Coronary artery (tissue), 2 donors: ENCODE measurements at regions not wholly inside any gene's neighbourhood (a gene's known extent, or its start where the extent isn't known, plus 50 kb on each side); places are given as distances from the start of the nearest gene placed in this dataset.

Experiments
- DNase-seq: peaks from one replicate; pipeline ENCODE4 v3.0.0-alpha.2; 2017; ENCODE audit warnings: low spot score
- H3K27ac ChIP-seq, 2 donors: fragments of 200-600 bp; sonication (generic); one replicate each; pipeline ENCODE4 v1.5.1; 2016 to 2019
- H3K4me3 ChIP-seq: fragments of 200-600 bp; sonication (generic); 2 replicates; pipeline ENCODE4 v1.5.1; 2016; ENCODE audit warnings: mild to moderate bottlenecking, moderate library complexity
- CTCF ChIP-seq: fragments of 200-600 bp; sonication (generic); IDR thresholded peaks from one replicate; pipeline ENCODE4 v1.5.1; 2019; ENCODE audit warnings: antibody characterized with exemption

DNA sequence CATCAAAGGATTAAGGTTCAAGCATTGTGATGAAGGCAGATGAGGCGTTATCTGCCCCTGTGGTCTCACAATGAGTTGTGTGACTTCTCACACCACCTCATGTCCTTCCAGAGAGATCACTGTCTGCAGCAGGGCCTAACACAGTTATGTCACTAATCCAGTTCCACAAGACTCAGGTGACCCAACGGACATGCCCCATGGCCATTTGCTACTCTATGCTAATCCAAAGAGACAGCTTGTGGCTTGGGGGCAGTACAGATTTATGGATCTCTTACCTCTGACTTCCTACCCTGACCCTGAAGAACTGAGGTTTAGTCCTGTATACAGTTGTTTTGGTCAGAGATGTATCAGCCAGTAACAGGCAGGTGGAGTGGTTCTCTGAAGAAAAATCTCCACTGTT, 147.1 kb downstream of the GLUL start:
- TF ChIP-seq CTCF: no peak
- H3K27ac ChIP-seq: no peak overlapping the region
- no peak for DNase-seq
- no peak overlapping the region for H3K4me3 ChIP-seq

DNA sequence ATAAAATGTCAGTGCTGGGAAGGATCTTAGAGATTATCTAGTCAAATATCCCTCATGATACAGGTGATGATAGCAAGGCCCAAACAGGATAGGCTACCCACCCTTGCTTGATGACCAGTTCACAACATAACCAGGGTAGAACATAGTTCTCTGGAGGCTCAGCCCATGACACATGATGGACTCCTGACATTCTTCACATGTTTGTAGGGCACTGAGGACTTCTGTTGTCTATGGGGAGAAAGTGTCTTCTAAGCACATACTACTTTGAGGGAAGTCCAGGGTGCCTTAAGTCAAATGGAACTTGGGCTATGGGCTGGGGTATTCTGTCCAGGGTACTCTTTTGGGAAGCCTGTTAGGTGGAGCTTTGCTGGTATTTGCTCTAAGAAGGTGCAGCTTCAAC, 148.9 kb downstream of the GLUL start:
- Histone ChIP-seq H3K4me3 (no peak overlapping the region), H3K27ac (no peak overlapping the region)
- DNase-seq: no peak
- TF ChIP-seq CTCF: no peak

GRCh38 chr1:182240085-182240484, 151.5 kb downstream of the GLUL start:
- no peak for DNase-seq
- no peak overlapping the region for H3K27ac ChIP-seq
- no peak for TF ChIP-seq CTCF
- H3K4me3 ChIP-seq: no peak overlapping the region

GRCh38 chr1:182238421-182238820, 153.2 kb downstream of the GLUL start:
- no peak for TF ChIP-seq CTCF
- no peak overlapping the region for H3K27ac ChIP-seq
- no peak for DNase-seq
- H3K4me3 ChIP-seq: no peak overlapping the region

DNA sequence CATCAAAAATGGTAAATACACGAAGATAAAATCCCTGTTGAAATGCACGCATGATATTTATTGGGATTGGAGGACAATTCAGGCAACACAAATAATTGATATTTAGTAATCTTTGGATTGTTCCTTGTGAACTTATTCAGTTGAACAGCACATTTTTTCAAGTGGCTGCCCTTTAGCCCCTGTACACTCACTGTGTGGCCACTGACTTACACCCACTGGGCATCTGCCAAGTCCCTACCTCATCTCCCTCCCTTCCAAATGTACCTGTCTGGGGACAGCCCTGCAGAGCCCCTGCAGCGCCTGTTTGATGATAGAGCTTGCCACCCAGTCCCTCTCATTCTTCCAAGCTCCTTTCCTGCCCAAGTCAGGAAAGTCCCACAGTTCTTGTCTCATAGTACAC, 154.3 kb downstream of the GLUL start:
- DNase-seq: no peak
- H3K27ac ChIP-seq: no peak overlapping the region
- no peak overlapping the region for H3K4me3 ChIP-seq
- TF ChIP-seq CTCF: no peak

DNA sequence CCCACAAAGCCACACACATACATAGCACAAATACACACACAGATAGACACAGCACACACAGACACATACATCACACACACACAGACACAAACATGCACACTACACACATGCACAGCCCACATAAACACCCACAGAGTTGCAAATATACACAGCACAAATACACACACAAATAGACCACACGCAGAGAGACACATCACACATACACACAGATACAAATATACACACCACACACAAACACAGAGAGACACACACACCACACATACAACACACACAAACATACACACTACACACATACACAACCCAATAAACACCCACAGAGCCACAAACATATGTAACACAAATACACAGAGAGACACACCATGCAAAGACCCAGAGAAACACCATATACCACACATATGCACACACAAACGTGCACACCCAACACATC, 154.9 kb downstream of the GLUL start:
- no peak for DNase-seq
- no peak overlapping the region for H3K4me3 ChIP-seq
- no peak for TF ChIP-seq CTCF
- no peak overlapping the region for H3K27ac ChIP-seq

GRCh38 chr1:182235952-182236650, 155.5 kb downstream of the GLUL start:
- DNase-seq: no peak
- TF ChIP-seq CTCF: no peak
- H3K27ac ChIP-seq: no peak overlapping the region
- no peak overlapping the region for H3K4me3 ChIP-seq
